ENCODE measurements at regions not wholly inside any gene's neighbourhood (a gene's known extent, or its start where the extent isn't known, plus 50 kb on each side); places are given as distances from the start of the nearest gene placed in this dataset.

GRCh38 chr6:15811107-15811506, 148.3 kb upstream of the DTNBP1 start:
- Histone ChIP-seq H2AFZ (ENCODE audit: low read depth, low read length, poor library complexity, severe bottlenecking) (no peak overlapping the region), H3K27me3 (ENCODE audit: insufficient read depth, low read length) (no peaks in the 10 kb centered on the region), H3K79me2 (ENCODE audit: insufficient read depth, low read length) (no peaks in the 10 kb centered on the region), H3K4me3 (replicated peaks in 1 of 2; ENCODE audit: low read depth in 1 of 2, low read length in 2 of 2) (no peak overlapping the region), H3K4me2 (ENCODE audit: low read length) (no peak overlapping the region), H3K9ac (ENCODE audit: low read length) (no peak overlapping the region), H4K20me1 (ENCODE audit: insufficient read depth) (no peaks in the 10 kb centered on the region), H3K9me3 (ENCODE audit: control insufficient read depth in 1 of 2, insufficient read depth in 1 of 2, low read depth in 1 of 2, low read length in 2 of 2) (no peaks in the 10 kb centered on the region), H3K4me1 (ENCODE audit: control insufficient read depth in 1 of 2, insufficient read depth in 2 of 2, low read length in 2 of 2) (no peaks in the 10 kb centered on the region), H3K36me3 (ENCODE audit: control insufficient read depth in 1 of 2, insufficient read depth in 2 of 2, low read length in 2 of 2) (no peaks in the 10 kb centered on the region), H3K27ac (ENCODE audit: low read depth, low read length) (no peak overlapping the region), H3K9me2 (ENCODE audit: insufficient read depth) (no peaks in the 10 kb centered on the region)
- RAD21 ChIA-PET (ENCODE audit: low non-redundant PET in 1 of 2, low total read pairs in 2 of 2, uncharacterized antibody in 2 of 2, unreplicated experiment in 2 of 2): no interaction called here
- POLR2A ChIA-PET: no interaction called here
- TF ChIP-seq CTCF (IDR thresholded peaks at IDR 0.05 in 2 of 3, conservative IDR thresholded peaks at IDR 0.05 in 1 of 3; ENCODE audit: borderline replicate concordance in 1 of 3, insufficient read depth in 1 of 3, low read depth in 2 of 3, low read length in 2 of 3) (0 out of 6 replicates have a peak, but pooled peaks of 1 of the 3 experiments have one; percentile 18), ZNF274 (IDR thresholded peaks at IDR 0.05; ENCODE audit: low read depth, low read length) (no peak)
- ATAC-seq (no peak), DNase-seq (ENCODE audit: low read depth, low spot score) (no peak)
- BruUV-seq (replicated peaks): no TSS peak
- intact Hi-C loops (cut with micrococcal nuclease): no loop called here
- CTCF ChIA-PET: interaction anchor here (0.8 kb wide), 1 partner anchor 372 kb away, joined by 3 read pairs; no protein-coding TSS in a partner anchor

- Histone ChIP-seq H3K9ac (ENCODE audit: low read length) (no peak overlapping the region), H3K4me3 (replicated peaks in 1 of 2; ENCODE audit: low read depth in 1 of 2, low read length in 2 of 2) (no peak overlapping the region), H3K9me2 (ENCODE audit: insufficient read depth) (no peaks in the 10 kb centered on the region), H3K9me3 (ENCODE audit: control insufficient read depth in 1 of 2, insufficient read depth in 1 of 2, low read depth in 1 of 2, low read length in 2 of 2) (no peaks in the 10 kb centered on the region), H3K4me2 (ENCODE audit: low read length) (no peak overlapping the region), H3K79me2 (ENCODE audit: insufficient read depth, low read length) (no peaks in the 10 kb centered on the region), H2AFZ (ENCODE audit: low read depth, low read length, poor library complexity, severe bottlenecking) (no peak overlapping the region), H3K27ac (ENCODE audit: low read depth, low read length) (no peak overlapping the region), H3K4me1 (ENCODE audit: control insufficient read depth in 1 of 2, insufficient read depth in 2 of 2, low read length in 2 of 2) (no peaks in the 10 kb centered on the region), H4K20me1 (ENCODE audit: insufficient read depth) (no peaks in the 10 kb centered on the region), H3K36me3 (ENCODE audit: control insufficient read depth in 1 of 2, insufficient read depth in 2 of 2, low read length in 2 of 2) (no peaks in the 10 kb centered on the region), H3K27me3 (ENCODE audit: insufficient read depth, low read length) (no peaks in the 10 kb centered on the region)
- ChIA-PET RAD21 (ENCODE audit: low non-redundant PET in 1 of 2, low total read pairs in 2 of 2, uncharacterized antibody in 2 of 2, unreplicated experiment in 2 of 2) (no interaction called here), CTCF (interaction anchor here (0.8 kb wide), 1 partner anchor 372 kb away, joined by 3 read pairs; no protein-coding TSS in a partner anchor), POLR2A (no interaction called here)
- DNase-seq (ENCODE audit: low read depth, low spot score) (no peak), ATAC-seq (no peak)
- intact Hi-C loops (cut with micrococcal nuclease): no loop called here
- BruUV-seq (replicated peaks): no TSS peak
- TF ChIP-seq SRF (IDR thresholded peaks at IDR 0.05; ENCODE audit: low read depth): no peak
- no peak for TF ChIP-seq SP1 (IDR thresholded peaks at IDR 0.05; ENCODE audit: low read depth)
- TF ChIP-seq ZFX (IDR thresholded peaks at IDR 0.05): no peak
- TF ChIP-seq ZBTB33 (IDR thresholded peaks at IDR 0.05; ENCODE audit: extremely low read depth, insufficient replicate concordance, low read length): no peak
- no peak for TF ChIP-seq CBX3 (IDR thresholded peaks at IDR 0.05; ENCODE audit: low read depth)
- no peak for TF ChIP-seq CTCF (IDR thresholded peaks at IDR 0.05 in 2 of 3, conservative IDR thresholded peaks at IDR 0.05 in 1 of 3; ENCODE audit: borderline replicate concordance in 1 of 3, insufficient read depth in 1 of 3, low read depth in 2 of 3, low read length in 2 of 3)
- no peak for TF ChIP-seq REST (IDR thresholded peaks at IDR 0.05; ENCODE audit: low read depth)
- TF ChIP-seq CEBPB (IDR thresholded peaks at IDR 0.05; ENCODE audit: low read depth): no peak
Measured at GRCh38 chr6:15810618-15811017, 147.8 kb upstream of the DTNBP1 start.
